NOMO-1 treated with dmso at 0.1 percent for 144 hours (cell line): ENCODE measurements at regions not wholly inside any gene's neighbourhood (a gene's known extent, or its start where the extent isn't known, plus 50 kb on each side); places are given as distances from the start of the nearest gene placed in this dataset.
"Not testable (repeated sequence)": the region's sequence is repeated elsewhere in the genome, so short reads cannot be mapped to it uniquely, and the experiment has no call there.

Experiments used
- DNase-seq: peaks from one replicate; lab custom pipeline; 2025; ENCODE audit not compliant: unreplicated experiment; lab: John Stamatoyannopoulos, UW

DNA sequence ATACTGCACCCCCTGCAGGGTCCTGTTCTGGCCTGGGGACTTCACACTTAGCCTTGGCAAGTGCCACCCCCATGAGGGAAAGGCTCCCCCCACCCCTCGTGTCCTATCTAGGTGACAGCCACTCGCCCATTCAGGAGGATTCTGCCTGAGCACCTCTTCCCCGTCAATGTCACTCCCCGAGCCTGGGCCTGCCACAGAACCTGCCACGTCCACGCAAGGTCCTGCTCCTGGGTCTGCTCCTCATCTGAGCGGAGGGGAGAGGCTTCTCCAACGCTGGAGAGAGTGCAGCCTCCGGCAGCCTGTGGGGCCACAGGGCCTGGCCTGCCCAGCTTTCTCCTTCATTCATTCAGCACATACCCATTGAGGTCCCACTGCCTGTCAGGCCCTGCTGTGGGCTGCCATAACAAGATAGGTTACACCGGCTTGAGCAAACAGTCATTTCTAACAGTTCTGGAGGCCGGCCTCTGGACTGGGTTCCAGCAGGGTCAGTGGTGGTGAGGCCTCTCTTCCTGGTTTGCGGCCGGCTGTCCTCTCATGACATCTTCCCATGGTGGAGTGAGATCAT, 92.0 kb upstream of the RET start:
- DNase-seq: no peak

DNA sequence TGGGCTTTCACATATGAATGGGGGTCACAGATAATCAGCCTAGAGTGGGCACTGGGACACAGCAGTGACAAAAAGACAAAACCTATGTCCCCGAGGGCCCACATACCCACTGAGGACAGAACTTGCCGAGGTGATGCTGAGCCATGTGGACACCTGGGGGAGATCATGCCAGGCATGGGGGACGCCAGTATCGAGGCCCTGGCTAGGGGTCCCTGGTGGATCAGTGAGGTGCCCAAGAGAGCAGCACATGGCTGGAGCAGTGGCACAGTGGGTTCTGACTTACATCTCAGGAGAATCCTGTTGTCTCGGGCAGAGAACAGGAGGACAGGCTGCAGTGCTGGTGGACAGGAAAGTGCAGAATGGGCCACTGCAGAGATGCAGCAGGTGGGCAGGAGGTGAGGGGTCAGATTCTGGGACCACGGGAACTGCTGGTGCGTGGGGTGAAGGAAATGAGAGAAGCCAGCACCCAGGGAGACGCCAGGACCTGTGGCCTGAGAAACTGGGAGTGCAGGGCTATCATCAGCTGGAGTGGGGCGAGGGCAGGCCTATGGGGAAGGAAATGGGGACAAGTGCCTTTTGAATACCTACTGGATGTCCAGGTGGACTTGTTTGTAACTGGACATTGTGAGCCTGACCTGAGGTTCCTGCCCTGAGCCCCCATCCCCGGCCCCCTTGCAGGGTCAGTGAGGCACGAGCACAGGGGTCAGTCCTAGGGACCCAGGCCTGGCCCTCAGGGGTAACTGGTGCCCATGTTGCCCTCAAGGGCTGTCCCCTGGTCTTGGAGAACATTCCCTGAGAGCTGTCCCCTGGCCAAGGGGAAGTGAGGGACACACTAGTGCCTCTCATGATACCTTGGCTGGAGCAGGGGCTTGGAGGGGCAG, 91.2 kb upstream of the RET start:
- no peak for DNase-seq

DNA sequence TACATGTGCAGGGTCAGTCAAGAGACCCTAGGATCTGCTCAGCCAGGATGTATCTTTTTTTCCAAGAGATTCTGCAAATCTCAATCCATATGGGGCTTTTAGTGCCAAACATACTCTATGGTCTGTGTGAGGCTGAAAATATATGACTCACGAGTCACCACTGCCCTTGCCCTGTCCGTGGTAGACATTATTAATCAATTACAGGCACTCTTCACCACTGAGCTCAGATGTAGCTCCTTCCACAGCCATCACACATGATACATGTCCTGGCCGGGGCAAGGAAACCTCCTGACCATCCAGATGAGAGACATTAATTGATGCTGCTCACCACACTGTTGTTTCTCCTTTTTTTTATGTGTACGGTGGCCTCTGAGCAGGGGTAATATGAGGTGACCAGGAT, 90.2 kb upstream of the RET start:
- DNase-seq: no peak

DNA sequence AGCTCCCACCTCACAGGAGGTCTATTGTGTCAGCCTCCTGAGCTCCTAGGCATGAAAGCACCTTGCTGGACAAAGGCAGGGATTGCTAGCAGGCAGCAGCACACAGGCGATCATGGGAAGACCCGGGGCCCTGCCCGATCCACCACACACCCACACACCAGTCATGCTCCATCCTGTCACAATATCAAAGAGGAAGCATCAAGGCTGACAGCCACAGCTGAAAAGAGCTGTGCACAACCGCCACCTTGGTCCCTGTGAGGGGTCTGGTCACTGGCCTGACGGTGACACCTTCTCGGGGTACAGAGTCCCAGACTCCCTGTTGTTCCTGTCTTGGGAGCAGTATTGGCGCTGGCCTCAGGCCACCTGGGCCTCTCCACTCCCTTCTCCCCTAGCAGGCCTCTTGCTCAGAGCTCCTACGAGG, 89.7 kb upstream of the RET start:
- DNase-seq: no peak

DNA sequence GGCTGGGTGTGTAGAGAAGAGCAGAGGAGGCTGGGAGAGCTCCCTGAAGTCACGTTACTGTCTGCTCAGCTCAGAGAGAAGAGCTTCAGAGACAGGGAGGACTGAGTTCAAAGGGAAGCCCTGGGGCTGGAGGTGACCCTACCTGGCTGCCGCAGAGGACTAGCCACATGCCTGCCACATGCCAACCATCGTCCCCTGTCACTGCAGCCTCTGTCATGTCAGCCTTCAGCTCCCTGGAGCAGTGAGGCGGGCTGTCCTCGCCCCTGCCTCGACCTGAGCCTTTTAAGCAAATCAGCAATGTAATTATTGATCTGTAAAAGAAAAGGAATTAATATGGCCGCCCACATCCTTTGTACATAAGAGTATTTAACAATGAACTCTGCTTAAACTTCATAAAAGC, 89.3 kb upstream of the RET start:
- DNase-seq: no peak

DNA sequence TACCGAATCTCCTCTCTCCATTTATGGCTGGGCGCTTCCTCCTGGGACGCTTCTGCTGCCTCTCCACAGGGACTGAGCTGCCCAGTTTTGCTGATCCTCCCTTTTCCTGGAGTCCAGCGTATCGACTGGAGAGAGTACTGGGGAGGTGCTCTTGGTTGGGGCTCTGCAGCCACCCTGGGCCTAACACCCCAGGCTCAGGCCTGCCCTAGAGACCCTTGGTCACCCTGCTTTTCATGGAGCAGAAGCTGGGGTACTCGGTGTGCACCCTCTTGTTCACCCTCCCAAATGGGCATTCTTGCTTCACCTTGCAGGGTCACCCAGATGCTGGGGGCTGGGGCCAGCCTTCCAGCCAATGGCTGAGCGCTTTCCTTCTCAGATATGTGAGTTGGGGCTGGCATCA, 88.8 kb upstream of the RET start:
- DNase-seq: no peak

DNA sequence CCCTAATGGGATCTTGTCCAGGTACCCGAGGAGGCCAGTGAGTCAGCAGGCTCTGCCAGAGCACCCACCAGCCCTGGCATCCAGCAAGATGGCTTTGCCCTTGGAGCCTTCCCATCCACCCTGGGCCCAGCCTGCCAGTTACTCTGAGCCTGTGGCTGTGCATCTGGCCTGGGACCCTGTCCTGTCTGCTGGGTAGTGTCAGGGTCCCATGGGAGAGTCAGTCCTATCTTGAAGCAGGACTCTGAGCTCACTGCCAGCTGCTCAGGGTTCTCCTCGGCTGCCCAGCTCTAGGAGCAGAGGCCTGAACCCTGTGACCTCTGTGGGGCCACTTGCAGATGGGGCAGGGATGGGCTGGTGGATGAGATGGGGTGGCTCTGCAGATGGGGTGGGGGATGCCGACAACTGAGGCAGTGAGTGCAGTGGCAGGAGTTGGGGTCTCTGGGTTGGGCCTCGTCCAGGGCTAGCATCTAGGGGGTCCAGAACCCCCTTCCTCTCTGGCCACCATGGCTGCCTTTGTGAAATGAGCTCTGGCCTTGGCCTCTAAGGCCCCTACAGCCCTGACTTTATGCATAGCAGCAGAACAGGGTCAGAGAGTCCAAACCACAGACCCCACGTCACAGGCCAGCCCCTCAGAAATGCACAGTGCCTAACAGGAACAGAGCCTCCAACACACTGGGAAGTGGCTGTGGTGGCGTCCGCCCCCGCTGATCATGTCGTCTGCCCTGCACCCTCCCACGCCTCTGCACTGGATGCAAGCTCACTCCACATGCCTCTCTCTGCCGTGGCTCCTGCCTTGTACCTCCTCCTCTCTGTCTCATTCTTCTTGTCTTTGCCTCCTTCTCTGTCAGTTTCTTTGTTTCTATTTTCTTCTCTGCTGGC, 88.1 kb upstream of the RET start:
- no peak for DNase-seq

DNA sequence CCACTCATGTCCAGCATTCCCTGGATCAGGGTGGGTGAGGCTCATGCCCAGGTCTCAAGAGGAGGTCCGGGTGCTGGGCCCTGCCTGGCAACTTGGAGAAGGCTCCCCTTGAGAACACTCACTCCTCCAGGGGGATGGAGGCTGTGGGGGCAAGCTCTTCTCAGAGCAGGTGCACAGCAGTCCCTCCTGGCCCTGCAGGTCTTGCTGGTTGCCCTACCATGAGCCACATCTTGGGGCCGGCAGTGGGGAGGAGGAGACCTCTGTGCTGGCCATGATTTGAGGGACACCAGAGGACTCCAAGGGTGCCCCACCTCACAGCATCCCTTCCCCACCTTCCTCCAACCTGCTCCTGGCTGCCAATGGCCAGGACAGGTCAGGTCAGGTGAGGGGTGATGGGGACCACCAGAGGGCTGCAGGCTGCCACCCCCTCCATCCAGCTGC, 87.4 kb upstream of the RET start:
- no peak for DNase-seq

DNA sequence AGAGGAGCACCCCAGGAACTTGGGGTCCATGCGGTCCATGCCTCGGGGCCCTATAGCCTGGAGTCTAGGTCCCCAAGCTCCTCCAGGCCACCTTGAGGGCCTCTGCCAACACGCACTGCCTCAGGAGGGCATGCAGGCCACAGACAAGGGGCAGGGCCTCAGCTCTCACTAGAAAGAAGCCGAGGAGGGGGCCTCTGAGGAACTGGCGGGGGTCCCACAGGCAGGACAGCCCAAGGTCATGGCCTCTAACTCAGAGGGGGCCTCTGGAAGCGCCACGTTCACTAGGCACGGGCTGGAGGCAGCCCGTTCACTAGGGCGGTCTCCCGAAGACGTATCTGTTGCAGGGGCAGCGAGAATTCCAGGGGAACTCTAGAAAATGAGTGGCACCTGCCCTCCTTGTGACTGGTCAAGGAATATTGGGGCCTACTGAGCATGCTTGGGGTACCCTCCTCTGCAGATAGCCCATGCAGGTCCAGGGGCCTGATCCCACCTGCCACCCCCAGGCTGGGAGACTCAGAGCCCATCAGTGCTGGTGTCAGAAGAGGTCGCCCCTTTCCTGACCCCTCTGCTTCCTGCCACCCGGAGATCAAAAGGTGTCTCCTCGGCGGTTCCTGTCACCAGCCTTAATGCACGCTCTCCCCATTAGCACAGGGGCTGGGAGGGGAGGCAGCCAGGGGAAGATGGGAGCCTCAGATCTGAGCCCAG, 86.7 kb upstream of the RET start:
- DNase-seq: no peak

DNA sequence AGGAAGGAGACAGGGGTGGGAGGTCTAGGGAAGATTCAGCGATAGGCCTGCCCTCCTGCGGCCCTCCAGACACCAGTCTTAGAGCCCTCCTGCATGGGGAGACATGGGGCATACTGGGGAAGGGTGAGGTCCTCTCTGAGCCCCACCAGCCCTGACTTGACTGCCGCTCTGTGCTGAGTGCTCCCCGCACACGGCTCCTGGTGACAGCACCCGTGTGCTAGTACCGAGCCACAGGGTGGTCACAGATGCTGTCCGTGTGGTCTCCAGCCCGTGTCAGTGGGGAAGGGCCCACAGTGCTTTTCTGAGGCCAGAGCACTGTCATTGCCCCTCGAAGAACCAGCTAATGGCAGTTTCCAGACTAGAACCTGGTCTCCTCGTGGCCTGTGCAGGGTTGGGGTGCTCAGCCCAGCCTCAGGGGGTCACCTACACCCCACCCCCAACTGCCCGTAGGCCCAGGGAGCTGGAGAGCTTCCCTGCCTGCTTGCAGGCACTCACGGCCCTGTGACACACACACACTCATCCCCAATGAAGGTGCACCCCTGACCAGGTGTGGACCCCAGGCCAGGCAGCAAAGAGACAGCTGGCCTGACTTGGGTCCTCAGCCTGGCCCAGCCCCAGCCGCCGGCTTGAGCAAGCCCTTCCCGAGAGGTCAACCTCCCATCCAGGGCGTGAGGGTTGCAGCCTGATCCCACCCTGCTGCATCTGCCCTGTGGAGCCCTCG, 86.0 kb upstream of the RET start:
- no peak for DNase-seq

DNA sequence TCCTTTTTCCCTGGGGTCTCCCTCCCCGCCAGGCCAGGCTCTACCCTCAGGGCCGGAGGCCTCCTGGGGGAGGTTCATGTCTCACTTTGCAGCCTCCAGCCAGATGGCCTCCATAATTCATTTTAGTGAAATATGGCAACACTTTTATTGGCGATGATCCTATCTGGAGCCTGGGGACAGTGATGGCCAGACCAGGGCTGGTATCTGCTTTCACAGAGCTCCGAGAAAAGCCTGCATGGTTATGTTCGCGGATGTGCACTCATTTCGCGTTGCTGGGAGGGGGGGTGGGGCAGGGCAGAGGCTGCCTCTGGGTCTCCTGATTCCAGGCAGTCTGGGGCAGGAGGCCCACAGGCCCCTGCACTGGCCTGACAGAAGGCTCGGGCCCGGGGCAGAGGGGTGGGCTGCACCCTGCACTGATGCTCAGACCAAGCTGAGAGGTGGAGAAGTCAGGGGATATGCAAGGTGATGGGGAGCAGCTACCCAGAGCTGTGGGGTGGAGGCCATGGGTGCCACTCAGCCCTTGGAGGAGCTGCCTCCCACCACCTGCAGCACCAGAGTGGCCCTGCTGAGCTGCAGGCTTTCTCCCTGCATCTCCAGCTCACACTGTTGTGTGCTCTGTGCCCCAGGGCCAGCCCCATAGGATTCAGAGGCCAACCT, 85.3 kb upstream of the RET start:
- no peak for DNase-seq

DNA sequence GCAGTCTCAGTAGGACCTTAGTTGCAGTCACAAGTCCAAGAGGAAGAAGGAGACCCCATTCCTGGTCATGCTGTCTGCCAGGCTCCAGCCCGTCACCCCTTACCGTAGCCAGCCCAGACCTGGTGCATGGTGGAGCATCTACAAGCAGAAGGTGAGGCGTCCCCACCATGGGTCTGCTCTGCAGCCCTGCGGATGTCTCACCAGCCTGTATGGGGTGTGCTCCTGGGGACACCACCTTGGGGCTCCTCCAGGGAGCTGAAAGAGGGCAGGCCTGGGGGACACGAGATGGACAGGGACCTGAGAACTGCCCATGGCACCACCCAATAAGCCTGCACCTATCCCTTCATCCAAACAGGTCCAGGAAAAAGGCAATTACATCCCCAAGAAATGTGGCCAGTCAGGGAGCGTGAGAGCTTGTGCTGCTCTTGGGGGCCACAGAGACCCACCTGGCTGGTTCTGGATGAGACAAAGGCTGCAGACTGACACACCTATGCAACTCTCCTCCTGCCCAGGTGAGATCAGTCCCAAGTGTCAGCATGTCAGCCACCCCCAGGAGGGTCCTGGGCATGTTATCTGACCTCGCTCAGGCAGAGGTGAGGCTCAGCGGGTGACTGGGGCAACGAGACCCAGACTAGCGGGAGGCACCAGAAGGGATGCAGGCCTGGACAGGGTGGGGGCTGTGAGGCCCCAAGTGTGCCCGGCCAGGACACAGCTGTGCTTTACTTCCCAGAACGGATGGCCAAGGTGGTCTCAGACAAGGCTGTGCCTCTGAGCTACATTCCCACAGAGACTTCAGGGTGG, 84.5 kb upstream of the RET start:
- DNase-seq: no peak

DNA sequence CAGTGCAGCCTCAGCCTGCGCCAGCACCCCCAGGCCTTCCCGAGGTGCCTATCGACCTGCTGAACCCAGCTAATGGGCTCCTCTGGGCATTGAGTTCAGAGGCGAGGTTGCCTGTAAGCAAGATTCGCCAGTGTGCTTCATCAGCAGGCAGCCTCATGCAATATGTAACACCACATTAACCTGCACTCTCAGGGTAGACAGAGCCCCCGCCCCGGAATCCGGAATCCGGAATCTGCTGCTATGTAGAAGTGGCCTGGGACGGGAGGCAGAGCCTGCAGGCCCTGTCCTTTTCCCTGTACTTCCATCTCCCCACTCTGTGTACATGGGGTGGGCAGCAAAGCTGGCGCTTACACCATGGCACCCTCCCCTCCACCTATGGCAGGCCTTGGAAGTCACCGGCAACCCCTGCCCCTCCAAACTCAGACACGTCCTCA, 83.9 kb upstream of the RET start:
- no peak for DNase-seq

DNA sequence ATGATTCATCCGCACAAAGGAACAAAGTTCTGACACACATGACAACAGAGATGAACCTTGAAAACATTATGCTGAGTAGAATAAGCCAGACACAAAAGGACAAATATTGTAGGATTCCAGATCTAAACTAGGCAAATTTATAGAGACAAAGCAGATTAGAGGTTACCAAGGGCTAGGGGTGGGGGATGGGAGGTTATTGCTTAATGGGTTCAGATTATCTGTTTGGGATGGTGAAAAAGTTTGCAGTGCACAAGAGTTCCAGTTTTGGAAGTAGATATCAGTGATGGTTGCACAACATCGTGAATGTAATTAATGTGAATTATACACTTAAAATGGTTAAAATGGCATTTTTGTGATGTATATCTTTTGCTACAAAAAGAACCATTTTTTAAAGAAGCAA, 82.0 kb upstream of the RET start:
- DNase-seq: not testable (repeated sequence)

DNA sequence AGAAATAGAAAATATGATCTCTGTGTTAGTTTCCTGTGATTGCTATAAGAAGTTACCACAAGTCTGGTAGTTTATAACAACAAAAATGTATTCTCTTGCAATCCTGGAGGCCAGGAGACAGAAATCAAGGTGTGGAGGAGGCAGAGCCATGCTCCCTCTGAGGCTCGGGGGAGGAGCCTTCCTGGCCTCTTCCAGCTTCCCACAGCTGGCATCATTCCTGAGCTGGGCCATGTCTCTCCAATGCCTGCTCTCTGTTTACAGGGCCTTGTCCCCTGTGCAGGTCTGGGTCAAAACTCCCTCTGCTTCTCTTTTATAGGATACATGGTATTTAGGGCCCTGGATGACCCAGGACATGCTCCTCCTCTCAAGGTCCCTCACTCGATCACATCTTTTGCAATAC, 81.3 kb upstream of the RET start:
- no peak for DNase-seq

DNA sequence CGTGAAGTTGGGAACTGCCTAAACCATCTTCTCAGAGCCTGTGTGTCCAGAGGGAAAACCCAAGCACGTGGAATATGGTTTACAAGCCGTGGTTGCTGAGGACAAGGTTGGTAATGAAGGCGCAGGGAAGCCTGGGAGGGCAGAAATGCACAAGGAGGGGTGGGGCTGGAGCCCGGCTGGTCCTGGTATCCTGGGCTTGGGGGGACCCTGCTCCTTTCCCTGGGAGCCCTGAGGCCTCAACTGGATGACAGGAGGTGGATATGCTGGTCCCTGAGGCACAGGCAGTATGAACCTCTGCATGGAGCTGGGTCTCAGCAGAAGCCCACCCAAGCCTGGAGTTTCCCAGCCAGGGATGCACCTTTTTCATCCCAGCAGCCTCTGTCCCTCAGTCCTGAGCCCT, 80.3 kb upstream of the RET start:
- DNase-seq: no peak

DNA sequence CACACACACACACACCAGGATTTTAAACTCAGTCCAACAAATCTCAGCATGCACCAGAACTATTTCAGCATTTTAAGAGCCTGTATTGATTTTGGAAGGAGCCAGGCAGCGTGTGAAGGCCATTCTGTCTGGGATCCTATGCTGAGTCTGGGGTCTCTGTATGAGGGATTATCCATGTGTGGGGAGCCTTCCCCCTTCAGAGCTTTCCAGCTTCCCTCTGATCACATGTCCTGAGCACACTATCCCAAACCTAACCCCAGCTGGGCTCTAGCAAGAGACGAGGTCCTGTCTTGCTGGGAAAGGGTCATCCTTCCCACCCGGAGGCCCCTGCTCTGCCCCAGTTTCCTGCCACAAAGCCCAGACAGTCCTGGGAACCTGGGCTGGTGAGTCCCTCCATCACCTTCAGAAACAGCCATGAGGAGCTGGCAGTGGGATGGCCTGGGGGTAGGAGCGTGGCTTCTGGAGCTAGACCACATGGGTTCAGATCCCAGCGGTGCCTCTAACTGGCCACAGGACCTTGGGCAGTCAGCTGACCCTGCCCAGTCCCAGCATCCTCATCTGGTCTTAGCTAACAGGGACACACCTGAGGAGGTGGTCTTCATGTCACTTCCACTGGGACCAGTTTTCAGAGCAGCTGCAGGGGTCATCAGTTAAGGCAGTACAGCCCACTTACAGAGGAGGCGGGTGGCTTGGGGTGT, 79.6 kb upstream of the RET start:
- no peak for DNase-seq

DNA sequence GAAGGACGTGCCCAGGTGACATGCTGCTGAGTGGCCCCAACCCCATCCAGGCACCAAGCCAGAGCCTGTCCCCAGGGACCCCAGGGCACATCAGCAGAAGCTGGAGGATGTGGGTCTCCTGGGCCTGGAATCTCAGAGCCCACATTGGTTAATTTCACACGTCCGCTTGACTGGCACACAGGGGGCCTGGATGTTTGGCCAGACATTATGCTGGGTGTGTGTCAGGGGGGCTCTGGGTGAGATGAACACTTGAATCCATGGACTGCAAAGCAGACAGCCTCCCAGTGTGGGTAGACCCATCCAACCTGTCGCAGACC, 79.1 kb upstream of the RET start:
- DNase-seq: no peak
